WTC11 (cell line): ENCODE measurements at regions not wholly inside any gene's neighbourhood (a gene's known extent, or its start where the extent isn't known, plus 50 kb on each side); places are given as distances from the start of the nearest gene placed in this dataset.

Experiments used
- CTCF ChIP-seq: fragments of 200-600 bp; IDR thresholded peaks from 2 replicates; pipeline ENCODE4 v1.8.0; 2022; ENCODE audit warnings: antibody characterized with exemption
- GTF2I ChIP-seq: fragments of 250-450 bp; sonication (Bioruptor Pico); conservative IDR thresholded peaks from 2 replicates; pipeline ENCODE4 v1.4.0; 2021; ENCODE audit warnings: mild to moderate bottlenecking
- NFYB ChIP-seq: sonication (generic); formaldehyde crosslinking; conservative IDR thresholded peaks from 2 replicates; pipeline ENCODE4 v1.8.0; 2022; ENCODE audit warnings: low read depth, missing genetic modification reagents
- NR2C2 ChIP-seq: sonication (generic); formaldehyde crosslinking; IDR thresholded peaks from 2 replicates; pipeline ENCODE4 v1.8.0; 2022; ENCODE audit warnings: mild to moderate bottlenecking, missing genetic modification reagents
- NR3C1 ChIP-seq: sonication (generic); formaldehyde crosslinking; conservative IDR thresholded peaks from 2 replicates; pipeline ENCODE4 v1.8.1; 2023; ENCODE audit warnings: low read depth, mild to moderate bottlenecking, missing genetic modification reagents
- USF1 ChIP-seq: sonication (generic); formaldehyde crosslinking; IDR thresholded peaks from 2 replicates; pipeline ENCODE4 v1.8.0; 2022; ENCODE audit warnings: mild to moderate bottlenecking, missing genetic modification reagents
- TF ChIP-seq, protein P1 (sequence below): sonication (generic); formaldehyde crosslinking; IDR thresholded peaks from 2 replicates; pipeline ENCODE4 v1.8.0; 2022; ENCODE audit warnings: mild to moderate bottlenecking, missing genetic modification reagents
- TF ChIP-seq, protein P2 (sequence below): sonication (generic); formaldehyde crosslinking; IDR thresholded peaks from 2 replicates; pipeline ENCODE4 v1.8.0; 2023; ENCODE audit warnings: mild to moderate bottlenecking, missing genetic modification reagents

DNA sequence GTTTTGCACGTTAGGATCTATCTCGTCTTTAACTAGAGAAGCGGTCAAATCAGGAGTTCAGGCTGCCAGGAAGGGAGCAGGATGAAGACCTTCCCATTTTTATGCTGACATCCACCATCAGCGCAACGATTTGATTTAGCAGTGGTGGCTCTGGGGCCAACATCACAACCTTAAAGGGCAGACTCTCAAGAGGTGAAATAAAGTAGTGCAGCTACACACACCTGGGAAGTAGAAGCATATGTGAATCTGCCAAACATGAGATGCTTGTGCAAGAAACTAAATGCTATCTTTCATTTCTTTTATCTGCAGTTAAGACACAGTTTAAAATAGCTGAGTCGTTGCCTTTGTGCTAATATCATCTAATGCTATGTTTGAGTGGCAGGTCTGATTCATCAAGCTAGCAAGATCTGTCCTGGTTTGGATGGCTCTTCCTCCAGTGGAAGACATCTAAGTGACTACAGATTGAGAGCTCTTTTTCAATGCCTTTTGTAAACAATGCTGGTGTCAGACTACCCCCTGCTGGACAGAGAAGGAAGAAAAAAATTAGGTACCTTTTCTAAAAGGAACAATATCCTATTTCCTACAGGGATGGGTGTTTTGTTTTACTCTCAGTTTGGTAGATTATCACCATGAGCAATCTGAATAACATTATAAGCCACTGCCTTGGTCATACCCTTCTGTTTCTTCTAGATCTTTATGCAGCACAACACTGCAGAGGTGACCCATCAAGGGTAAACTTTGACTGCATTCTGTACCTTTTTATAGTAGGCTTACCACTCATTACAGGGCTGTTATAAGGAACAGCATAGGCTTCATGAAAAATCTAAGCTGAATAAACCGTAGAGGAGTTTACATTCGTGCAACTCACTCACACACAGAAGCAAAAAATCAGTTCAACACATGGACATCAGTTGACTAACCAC lies 171.6 kb upstream of the FBXL4 start:
- TF ChIP-seq NR2C2 (CRISPR knock-in tag) (no peak), CTCF (peak; percentile 82), GTF2I (CRISPR knock-in tag) (no peak), NR3C1 (no peak), USF1 (CRISPR knock-in tag) (no peak), NFYB (CRISPR knock-in tag) (no peak)
- TF ChIP-seq, protein P1, sequence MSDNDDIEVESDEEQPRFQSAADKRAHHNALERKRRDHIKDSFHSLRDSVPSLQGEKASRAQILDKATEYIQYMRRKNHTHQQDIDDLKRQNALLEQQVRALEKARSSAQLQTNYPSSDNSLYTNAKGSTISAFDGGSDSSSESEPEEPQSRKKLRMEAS (CRISPR knock-in tag), result no peak
- TF ChIP-seq, protein P2, sequence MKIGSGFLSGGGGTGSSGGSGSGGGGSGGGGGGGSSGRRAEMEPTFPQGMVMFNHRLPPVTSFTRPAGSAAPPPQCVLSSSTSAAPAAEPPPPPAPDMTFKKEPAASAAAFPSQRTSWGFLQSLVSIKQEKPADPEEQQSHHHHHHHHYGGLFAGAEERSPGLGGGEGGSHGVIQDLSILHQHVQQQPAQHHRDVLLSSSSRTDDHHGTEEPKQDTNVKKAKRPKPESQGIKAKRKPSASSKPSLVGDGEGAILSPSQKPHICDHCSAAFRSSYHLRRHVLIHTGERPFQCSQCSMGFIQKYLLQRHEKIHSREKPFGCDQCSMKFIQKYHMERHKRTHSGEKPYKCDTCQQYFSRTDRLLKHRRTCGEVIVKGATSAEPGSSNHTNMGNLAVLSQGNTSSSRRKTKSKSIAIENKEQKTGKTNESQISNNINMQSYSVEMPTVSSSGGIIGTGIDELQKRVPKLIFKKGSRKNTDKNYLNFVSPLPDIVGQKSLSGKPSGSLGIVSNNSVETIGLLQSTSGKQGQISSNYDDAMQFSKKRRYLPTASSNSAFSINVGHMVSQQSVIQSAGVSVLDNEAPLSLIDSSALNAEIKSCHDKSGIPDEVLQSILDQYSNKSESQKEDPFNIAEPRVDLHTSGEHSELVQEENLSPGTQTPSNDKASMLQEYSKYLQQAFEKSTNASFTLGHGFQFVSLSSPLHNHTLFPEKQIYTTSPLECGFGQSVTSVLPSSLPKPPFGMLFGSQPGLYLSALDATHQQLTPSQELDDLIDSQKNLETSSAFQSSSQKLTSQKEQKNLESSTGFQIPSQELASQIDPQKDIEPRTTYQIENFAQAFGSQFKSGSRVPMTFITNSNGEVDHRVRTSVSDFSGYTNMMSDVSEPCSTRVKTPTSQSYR (CRISPR knock-in tag), result no peak
